ENCODE measurements at regions not wholly inside any gene's neighbourhood (a gene's known extent, or its start where the extent isn't known, plus 50 kb on each side); places are given as distances from the start of the nearest gene placed in this dataset.

DNA sequence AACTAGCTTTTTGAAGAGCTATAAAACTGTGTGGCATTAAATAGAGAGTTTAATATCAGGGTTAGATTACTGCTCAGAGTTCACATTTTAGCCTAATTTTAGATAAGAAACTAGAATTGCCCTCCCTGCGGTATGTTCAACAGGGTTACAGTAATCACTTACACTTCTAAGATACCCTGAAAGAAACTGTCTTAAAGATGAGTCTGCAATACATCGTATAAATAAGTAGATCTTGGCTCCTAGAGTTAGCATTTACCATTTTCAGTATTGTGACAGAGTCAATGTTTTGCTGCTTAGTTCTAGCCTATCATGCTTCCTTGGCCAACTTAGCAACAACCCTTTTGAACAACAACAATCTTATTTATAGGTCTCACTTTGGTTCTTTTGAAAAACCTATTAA, 217.8 kb upstream of the NDST4 start:
- Histone ChIP-seq H3K4me3 (no peak overlapping the region), H3K36me3 (no peaks in the 10 kb centered on the region)
- intact Hi-C loops (cut with DNase I), result no loop called here

DNA sequence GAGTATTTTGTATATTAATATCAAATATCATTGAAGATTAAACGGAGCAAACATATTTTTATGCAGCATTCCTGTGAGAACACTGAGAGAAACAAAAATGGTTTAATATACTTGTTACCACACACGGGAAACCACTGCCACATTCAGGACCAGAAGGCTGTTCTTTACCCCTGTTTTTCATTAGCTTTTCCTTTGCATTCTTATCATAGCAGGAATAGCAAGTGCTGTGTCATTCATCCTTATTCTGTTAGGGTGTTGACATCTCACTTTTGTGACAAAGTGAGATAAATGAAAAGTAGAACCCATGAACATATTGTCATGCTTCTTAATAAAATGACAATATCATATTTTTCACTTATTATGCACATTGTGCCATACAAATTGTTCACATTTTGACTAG, 212.4 kb upstream of the NDST4 start:
- no peaks in the 10 kb centered on the region for H3K4me1 ChIP-seq
- TF ChIP-seq, protein P1, sequence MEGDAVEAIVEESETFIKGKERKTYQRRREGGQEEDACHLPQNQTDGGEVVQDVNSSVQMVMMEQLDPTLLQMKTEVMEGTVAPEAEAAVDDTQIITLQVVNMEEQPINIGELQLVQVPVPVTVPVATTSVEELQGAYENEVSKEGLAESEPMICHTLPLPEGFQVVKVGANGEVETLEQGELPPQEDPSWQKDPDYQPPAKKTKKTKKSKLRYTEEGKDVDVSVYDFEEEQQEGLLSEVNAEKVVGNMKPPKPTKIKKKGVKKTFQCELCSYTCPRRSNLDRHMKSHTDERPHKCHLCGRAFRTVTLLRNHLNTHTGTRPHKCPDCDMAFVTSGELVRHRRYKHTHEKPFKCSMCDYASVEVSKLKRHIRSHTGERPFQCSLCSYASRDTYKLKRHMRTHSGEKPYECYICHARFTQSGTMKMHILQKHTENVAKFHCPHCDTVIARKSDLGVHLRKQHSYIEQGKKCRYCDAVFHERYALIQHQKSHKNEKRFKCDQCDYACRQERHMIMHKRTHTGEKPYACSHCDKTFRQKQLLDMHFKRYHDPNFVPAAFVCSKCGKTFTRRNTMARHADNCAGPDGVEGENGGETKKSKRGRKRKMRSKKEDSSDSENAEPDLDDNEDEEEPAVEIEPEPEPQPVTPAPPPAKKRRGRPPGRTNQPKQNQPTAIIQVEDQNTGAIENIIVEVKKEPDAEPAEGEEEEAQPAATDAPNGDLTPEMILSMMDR (IDR thresholded peaks at IDR 0.05), result no peak
- no peak overlapping the region for H3K27ac ChIP-seq
- intact Hi-C loops (cut with DNase I), result no loop called here
- H3K4me3 ChIP-seq, result no peak overlapping the region
- ATAC-seq, result no peak
- no peaks in the 10 kb centered on the region for H3K27me3 ChIP-seq
- H3K36me3 ChIP-seq, result no peaks in the 10 kb centered on the region
- DNase-seq, result no peak
- H3K9me3 ChIP-seq, result no peaks in the 10 kb centered on the region

More for the DNA sequence above, 217.8 kb upstream of the NDST4 start:
- DNase-seq (no peak), ATAC-seq (no peak)
- H3K4me1 ChIP-seq, result no peaks in the 10 kb centered on the region
- H3K27ac ChIP-seq, result no peak overlapping the region
- H3K27me3 ChIP-seq, result no peaks in the 10 kb centered on the region
- TF ChIP-seq, protein P1 (IDR thresholded peaks at IDR 0.05), result no peak
- H3K9me3 ChIP-seq, result no peaks in the 10 kb centered on the region

DNA sequence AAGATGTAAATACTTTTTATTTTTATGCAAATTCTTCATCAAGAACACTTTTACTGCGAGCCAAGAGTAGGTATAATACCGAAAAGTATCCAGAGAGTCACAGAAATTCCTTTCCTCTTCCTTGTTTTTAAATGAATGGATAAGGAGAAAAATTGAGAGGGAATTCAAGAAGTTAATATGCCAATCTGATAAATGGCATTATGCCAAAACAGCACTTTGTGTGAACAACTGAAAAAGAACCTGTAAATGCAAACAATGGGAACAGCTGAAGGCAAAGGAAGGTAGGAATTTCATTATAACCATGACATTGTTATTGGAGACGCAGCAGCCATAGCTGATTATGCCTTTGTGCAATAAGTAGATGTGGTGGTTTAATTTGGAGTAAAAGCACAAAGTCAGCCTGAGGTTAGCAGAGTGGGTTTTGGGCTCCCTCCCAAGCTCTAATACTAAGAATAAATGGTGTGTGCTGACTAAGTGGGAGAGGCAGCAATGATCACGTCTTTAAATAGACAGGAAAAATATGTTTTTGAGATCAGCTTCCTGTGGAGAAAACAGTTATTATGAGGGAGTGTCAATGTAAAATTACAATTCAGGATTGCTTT, 209.8 kb upstream of the NDST4 start:
- no peaks in the 10 kb centered on the region for H3K27me3 ChIP-seq
- no peak for ATAC-seq

DNA sequence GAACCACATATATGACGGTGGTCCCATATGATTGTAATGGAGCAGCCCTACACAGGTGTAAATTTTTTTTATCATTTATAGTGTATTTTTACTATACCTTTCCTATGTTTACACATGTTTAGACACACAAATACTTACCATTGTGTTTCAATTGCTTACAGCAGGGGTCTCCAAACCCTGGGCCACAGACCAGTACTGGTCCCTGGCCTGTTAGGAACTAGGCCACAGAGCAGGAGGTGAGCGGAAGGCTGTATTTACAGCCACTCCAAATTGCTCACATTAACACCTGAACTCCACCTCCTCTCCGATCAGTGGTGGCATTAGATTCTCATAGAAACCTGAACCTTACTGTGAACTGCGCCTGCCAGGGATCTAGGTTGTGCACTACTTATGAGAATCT, 201.8 kb upstream of the NDST4 start:
- no peaks in the 10 kb centered on the region for H3K36me3 ChIP-seq
- ATAC-seq (no peak), DNase-seq (no peak)
- TF ChIP-seq, protein P1 (IDR thresholded peaks at IDR 0.05), result no peak
- no peak overlapping the region for H3K4me3 ChIP-seq
- no peaks in the 10 kb centered on the region for H3K9me3 ChIP-seq
- intact Hi-C loops (cut with DNase I), result no loop called here
- no peaks in the 10 kb centered on the region for H3K4me1 ChIP-seq
- H3K27ac ChIP-seq, result no peak overlapping the region
- H3K27me3 ChIP-seq, result no peaks in the 10 kb centered on the region

More for the DNA sequence above, 209.8 kb upstream of the NDST4 start:
- Histone ChIP-seq H3K27ac (no peak overlapping the region), H3K4me1 (no peaks in the 10 kb centered on the region), H3K4me3 (no peak overlapping the region), H3K9me3 (no peaks in the 10 kb centered on the region), H3K36me3 (no peaks in the 10 kb centered on the region)
- DNase-seq, result peak in 1 of 4 donors; percentile 26
- intact Hi-C loops (cut with DNase I), result no loop called here
- TF ChIP-seq, protein P1 (IDR thresholded peaks at IDR 0.05), result no peak

DNA sequence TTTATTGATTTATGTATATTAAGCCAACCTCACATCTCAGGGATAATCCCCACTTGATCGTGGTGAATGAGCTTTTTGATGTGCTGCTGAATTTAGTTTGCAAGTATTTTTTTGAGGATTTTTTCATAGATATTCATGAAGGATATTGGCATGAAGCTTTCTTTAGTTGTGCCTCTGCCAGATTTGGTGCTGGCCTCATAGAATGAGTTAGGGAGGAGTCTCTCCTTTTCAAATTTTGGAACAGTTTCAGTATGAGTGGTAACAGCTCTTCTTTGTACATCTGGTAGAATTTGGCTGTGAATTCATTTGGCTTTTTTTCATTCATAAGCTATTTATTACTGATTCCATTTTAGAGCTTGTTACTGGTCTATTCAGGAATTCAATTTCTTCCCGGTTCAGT, 197.2 kb upstream of the NDST4 start:
- TF ChIP-seq, protein P1 (IDR thresholded peaks at IDR 0.05), result no peak
- DNase-seq, result no peak

More for the DNA sequence above, 197.2 kb upstream of the NDST4 start:
- intact Hi-C loops (cut with DNase I), result no loop called here
- Histone ChIP-seq H3K27ac (no peak overlapping the region), H3K9me3 (no peaks in the 10 kb centered on the region), H3K27me3 (no peaks in the 10 kb centered on the region), H3K4me1 (no peaks in the 10 kb centered on the region), H3K4me3 (no peak overlapping the region), H3K36me3 (no peaks in the 10 kb centered on the region)
- no peak for ATAC-seq

All from left lung (tissue), 4 donors.